NB4 (cell line): ENCODE measurements at regions not wholly inside any gene's neighbourhood (a gene's known extent, or its start where the extent isn't known, plus 50 kb on each side); places are given as distances from the start of the nearest gene placed in this dataset.

Experiments
- DNase-seq: peaks from one replicate; pipeline ENCODE4 v3.0.0; 2010; ENCODE audit warnings: low read depth
- H3K4me3 ChIP-seq: one replicate; pipeline ENCODE4 v1.5.1; 2011; ENCODE audit warnings: mild to moderate bottlenecking, low read depth, low read length, moderate library complexity
- CTCF ChIP-seq: IDR thresholded peaks from one replicate; pipeline ENCODE4 v1.5.1; 2012; ENCODE audit warnings: low read depth, low read length
- MAX ChIP-seq: IDR thresholded peaks from 2 replicates; pipeline ENCODE4 v1.6.1; 2011; ENCODE audit warnings: low read depth, low read length
- MYC ChIP-seq: IDR thresholded peaks from 2 replicates; pipeline ENCODE4 v1.6.1; 2011; ENCODE audit warnings: low read depth, low read length
- POLR2A ChIP-seq: IDR thresholded peaks from 2 replicates; pipeline ENCODE4 v1.6.1; 2011; ENCODE audit warnings: mild to moderate bottlenecking; ENCODE audit not compliant: insufficient read length; ENCODE audit errors: extremely low read depth

GRCh38 chr2:189304360-189304759 lies 124.8 kb upstream of the COL5A2 start:
- no peak for DNase-seq
- TF ChIP-seq POLR2A (no peak), MAX (no peak), CTCF (no peak), MYC (no peak)
- H3K4me3 ChIP-seq: no peak overlapping the region

- H3K4me3 ChIP-seq: no peak overlapping the region
- no peak for TF ChIP-seq MAX
- no peak for TF ChIP-seq CTCF
- TF ChIP-seq POLR2A: no peak
- TF ChIP-seq MYC: no peak
- DNase-seq: no peak
Observed at GRCh38 chr2:189305291-189305943, 125.9 kb upstream of the COL5A2 start.

- TF ChIP-seq MAX: no peak
- TF ChIP-seq CTCF: no peak
- TF ChIP-seq MYC: no peak
- no peak for TF ChIP-seq POLR2A
- DNase-seq: no peak
- H3K4me3 ChIP-seq: no peak overlapping the region
Observed at GRCh38 chr2:189306525-189306924, 127.0 kb upstream of the COL5A2 start.

GRCh38 chr2:189308056-189308790 lies 128.7 kb upstream of the COL5A2 start:
- no peak for DNase-seq
- H3K4me3 ChIP-seq: no peak overlapping the region
- TF ChIP-seq POLR2A (no peak), MAX (no peak), CTCF (no peak)

- H3K4me3 ChIP-seq: no peak overlapping the region
- TF ChIP-seq CTCF: no peak
- no peak for TF ChIP-seq MAX
- DNase-seq: no peak
Observed at GRCh38 chr2:189309331-189309730, 129.8 kb upstream of the COL5A2 start.
